GM18499 (cell line): ENCODE measurements at regions not wholly inside any gene's neighbourhood (a gene's known extent, or its start where the extent isn't known, plus 50 kb on each side); places are given as distances from the start of the nearest gene placed in this dataset.
A peak's percentile ranks its signal among the peaks of the same experiment; 100 is the strongest.

ENCODE experiments used
- ATAC-seq: cut with Tn5 transposase; IDR thresholded peaks from one replicate; pipeline ENCODE4 v1.9.1; 2021; ENCODE audit warnings: moderate number of reproducible peaks; ENCODE audit not compliant: insufficient read depth, unreplicated experiment

DNA sequence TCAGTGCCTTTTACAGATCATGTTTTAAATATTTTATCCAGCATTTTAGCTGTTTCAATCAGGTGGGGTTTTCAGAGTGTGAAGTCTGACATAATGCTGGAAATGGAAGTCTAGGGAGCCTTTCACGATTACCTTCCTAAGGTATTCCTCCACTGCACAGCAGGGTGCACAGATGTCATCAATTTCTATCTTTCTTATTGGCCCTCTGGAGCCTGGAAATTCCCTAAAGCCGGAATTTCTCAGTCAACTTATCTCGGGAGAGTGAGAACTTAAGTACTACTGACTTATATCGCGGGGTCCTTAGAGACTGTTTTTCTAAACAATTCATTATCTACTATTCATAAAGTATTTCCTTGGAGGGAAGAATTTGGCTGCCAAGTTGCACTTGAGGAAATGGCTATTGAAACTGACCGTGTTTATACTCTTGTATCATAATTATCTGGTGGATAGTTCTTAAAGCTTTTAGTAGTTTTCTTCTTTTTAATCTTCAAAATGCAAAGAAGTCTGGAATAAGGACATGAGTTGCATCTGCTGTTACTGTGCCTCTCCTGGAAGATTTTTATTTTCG, 311.8 kb upstream of the B3GALT2 start:
- no peak for ATAC-seq

GRCh38 chr1:193494368-193494767, 308.0 kb upstream of the B3GALT2 start:
- no peak for ATAC-seq

DNA sequence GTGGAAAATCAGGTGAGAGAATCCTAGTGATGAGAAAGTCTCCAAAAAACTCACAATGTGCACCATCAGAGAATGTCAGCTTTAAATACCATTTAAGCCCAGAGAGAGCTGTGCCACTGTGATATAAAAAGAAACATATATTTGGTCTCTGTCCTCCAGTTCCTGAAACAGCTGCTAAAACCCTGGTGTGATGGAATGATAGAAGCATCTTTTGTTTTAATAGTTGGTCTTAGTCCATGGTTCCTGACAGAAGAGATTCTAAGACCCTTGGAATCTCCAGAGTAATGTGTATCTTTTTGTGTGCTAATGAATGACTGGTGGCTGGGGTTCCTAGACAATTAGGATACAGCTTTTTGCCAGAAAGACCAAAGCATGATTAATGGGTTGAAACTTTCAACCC, 302.8 kb upstream of the B3GALT2 start:
- no peak for ATAC-seq

GRCh38 chr1:193487722-193488121, 301.3 kb upstream of the B3GALT2 start:
- ATAC-seq: no peak

DNA sequence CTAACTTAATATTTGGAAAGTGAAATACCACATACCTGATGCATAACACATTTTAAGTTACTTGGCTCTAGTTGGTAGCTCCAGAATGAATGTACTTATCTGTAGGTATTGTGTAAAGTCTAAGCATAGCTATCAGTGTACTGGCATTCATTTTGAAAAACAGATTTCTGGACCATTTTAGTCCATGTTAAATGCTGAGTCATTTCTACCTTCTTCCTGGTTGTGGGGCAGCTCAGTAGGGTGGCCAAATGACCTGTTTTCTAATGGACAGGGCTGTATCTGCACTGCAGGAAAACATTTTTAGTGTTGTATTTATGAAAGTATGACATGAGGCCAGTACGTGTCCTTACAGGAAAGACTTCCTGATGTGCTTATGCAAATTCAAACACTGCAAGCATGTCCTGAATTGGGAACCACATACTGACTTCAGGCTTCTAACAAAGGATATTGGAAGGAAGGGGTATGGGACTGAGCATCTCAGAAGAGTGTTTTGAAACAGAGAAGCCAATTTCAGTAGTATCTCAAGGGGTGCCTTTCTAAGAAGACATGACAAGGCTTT, 300.3 kb upstream of the B3GALT2 start:
- no peak for ATAC-seq

- no peak for ATAC-seq
These were observed 294.3 kb upstream of the B3GALT2 start for GRCh38 chr1:193480755-193481154.

DNA sequence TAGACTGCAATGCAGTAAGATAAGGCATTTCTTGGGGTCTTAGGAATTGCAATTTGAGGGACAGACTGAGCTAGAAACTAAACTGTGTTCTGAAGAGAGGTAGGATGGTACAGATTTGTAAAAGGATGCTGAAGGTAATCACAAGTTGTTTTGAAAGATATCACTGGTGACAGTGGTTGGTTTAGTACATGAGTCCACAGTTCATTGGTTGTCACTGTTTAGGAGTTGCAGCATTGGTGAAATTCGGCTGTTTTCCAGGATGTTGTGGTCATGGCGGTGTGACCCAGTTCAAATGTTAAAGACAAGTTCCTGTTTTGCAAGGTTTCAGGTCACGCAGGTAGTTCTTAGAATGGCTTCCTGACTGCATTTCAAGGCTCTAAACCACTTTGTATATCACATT, 292.8 kb upstream of the B3GALT2 start:
- peak; percentile 96 for ATAC-seq

- no peak for ATAC-seq
These were observed 290.3 kb upstream of the B3GALT2 start for GRCh38 chr1:193476748-193477147.

DNA sequence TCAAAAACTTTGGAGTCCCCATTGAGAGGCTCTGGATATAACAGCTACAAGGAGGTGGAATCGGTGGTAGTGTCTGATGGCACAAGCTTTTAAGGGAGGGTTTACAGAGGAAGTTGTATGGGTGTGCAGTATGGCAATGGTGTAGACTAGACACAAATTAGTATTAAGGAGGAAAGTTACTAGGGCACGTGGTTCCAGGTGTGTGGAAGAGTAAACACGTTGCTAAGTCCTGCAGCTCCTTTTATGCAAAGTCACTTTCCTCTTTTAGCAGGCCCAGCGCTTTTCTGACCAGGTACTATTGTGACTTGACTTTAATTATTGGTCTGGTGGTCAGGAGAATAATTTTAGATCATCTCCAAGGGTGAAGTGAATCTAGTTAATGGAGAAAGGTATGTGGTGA, 287.5 kb upstream of the B3GALT2 start:
- no peak for ATAC-seq

- ATAC-seq: no peak
These were observed 286.5 kb upstream of the B3GALT2 start for GRCh38 chr1:193472838-193473398.

DNA sequence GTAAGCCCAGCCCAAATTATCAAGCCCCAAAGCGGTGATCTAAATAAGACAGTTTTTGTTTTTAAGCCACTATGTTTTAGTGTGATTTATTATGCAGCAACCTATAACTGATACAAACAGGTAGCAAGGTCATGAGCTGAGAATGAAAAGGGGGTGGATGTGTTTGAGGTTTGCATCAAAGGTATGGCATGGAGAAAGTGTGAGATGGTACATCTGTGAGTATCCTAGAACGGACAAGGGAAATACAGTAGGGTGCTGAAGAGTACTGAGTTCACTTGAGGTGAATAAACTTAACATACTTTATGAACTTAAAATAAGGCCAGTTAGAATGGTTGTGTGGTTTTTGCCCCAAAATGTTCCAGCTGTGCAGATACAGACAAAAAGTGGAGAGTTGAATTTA, 286.0 kb upstream of the B3GALT2 start:
- ATAC-seq: no peak

GRCh38 chr1:193471981-193472380, 285.6 kb upstream of the B3GALT2 start:
- ATAC-seq: no peak

- ATAC-seq: no peak
These were observed 277.0 kb upstream of the B3GALT2 start for GRCh38 chr1:193463326-193463932.

GRCh38 chr1:193462629-193463320, 276.4 kb upstream of the B3GALT2 start:
- no peak for ATAC-seq

- no peak for ATAC-seq
These were observed 272.2 kb upstream of the B3GALT2 start for GRCh38 chr1:193458628-193459027.

DNA sequence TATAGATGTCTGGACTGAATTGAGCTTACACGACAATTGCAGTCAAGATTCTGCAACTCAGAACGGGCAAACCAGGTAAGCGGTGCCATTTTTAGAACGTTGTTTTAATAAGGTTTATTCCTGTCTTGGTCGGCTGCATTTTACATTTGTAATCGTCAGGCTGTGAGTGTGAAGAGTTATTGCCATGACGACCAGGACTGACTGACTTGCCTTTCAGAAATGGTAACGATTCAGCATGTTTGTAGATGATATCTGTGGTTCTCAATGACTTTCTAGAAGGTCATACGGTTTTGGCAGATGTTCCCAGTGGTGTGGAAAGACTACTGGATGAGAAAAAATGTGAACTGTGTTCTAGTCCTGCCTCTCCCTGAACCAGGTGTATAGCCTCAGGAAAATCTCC, 271.3 kb upstream of the B3GALT2 start:
- no peak for ATAC-seq

DNA sequence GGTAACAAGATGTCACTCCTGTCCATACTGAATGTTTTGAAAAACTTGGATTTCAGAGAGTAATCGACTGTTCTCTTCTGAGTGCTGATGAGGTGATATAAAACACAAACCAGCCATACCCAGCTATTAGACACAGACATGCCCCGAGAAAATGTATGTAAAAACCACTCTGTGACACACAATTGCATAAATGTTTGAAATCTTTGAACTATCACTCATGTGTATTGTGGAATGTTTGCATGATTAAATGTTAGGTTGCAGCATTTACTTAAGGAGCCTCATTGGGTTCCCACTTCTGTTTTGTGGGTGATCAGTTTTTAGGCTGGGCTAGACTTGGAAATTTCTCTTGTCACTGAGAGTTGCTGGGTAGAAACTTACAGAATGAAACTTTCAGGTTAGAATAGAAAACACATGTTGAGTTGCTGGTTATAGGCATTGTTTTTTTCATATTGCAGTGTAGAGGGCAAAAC, 270.4 kb upstream of the B3GALT2 start:
- ATAC-seq: peak; percentile 52

DNA sequence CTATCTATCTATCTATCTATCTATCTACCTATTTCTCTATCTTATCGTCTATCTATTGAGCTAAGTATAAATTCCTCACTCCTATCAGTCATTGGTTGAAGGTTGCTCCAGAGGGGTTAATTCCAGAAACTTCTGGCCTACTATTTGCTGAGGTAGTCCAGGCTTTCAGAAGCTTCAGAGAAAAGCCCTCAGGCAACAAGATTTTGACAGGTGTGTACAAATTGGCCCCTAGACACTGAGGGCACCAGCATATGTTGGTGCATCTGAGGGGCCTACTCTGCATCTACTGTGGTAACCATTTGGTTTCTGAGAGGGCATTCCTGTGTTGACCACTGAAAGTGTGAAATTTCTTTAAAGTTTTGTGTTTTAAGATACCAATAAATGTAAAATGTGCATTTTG, 265.2 kb upstream of the B3GALT2 start:
- ATAC-seq: no peak

GRCh38 chr1:193451001-193451400, 264.6 kb upstream of the B3GALT2 start:
- no peak for ATAC-seq

DNA sequence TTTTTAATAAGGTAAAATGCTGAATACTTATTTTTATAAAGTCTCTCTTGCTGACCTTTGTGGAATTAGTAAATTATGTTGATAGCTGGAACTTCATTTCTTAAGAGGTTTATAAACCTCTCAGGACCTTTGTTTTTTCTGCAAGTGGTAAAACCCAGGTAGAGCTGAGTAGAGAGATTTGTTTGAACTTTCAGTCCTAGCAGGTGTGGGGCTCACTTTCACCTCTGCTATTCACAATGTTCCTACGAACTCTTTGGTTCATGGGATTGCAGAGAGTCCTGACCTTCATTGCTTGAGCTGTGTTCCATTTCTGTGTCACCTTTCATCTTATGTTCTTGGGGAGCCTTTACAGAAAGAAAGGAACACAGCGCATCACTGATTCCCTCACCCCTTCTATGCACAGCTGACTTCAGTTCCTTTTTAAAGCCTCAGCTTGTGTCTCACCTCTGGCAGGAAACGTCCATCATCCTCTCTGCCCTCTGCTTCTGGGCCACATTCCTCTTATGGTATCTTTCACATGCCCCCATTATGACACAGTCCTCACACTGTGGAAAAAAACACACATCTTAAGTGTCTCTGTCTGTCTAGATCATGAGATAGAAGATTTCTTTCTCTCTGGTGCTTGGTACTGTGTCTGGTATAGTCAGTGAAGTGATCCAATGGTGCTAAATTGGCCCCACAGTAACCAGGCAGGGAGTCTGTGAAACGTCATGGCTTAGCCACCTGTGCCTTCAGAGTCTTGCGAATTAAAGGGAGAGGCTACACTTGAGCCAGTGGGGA, 262.5 kb upstream of the B3GALT2 start:
- peak; percentile 92 for ATAC-seq
